K562 (cell line): ENCODE measurements at regions not wholly inside any gene's neighbourhood (a gene's known extent, or its start where the extent isn't known, plus 50 kb on each side); places are given as distances from the start of the nearest gene placed in this dataset.

Experiments
- ATAC-seq: fragments of 200-7000 bp; cut with Tn5 transposase; 3 replicates; pipeline ENCODE4 v1.9.1; 2020; ENCODE audit warnings: moderate library complexity
- BruUV-seq: library from RNA; stranded (reverse); fragments of 400-500 nt; replicated peaks from 2 replicates; lab custom pipeline; 2021; lab: Mats Ljungman, UMichigan
- CTCF ChIA-PET: fragments of 300-600 bp; formaldehyde crosslinking; extraction: SDS; loops from one replicate; lab custom pipeline; 2021; ENCODE audit warnings: low intra/inter-chr PET ratio; lab: Yijun Ruan, JAX
- POLR2A ChIA-PET: fragments of 300-600, 350-650 bp; sonication (Branson Sonifier 250); formaldehyde crosslinking; extraction: SDS; loops from one replicate; lab custom pipeline; 2021; ENCODE audit warnings: antibody characterized with exemption, inconsistent platforms; lab: Yijun Ruan, JAX
- DNase-seq, 4 experiments: peaks; one replicate each; pipeline versions ENCODE4 v3.0.0 to v3.0.0-alpha.2; 2011 to 2018; ENCODE audit warnings: low spot score in 3 of 4, mixed read lengths in 3 of 4; ENCODE audit errors: extremely low read depth in 1 of 4
- FAIRE-seq: peaks from 2 replicates; lab custom pipeline; 2011; peaks lifted over from hg19 to GRCh38; lab: Jason Lieb, UNC
- H2AFZ ChIP-seq: 2 replicates; pipeline ENCODE4 v1.6.0; 2011; ENCODE audit warnings: low read depth, low read length, control low read depth, inconsistent platforms
- H3K27ac ChIP-seq: fragments of 200-600 bp; 3 replicates; pipeline ENCODE4 v1.8.0; 2011; ENCODE audit warnings: low read depth, mild to moderate bottlenecking, control low read depth, inconsistent platforms, low read length, moderate library complexity, mixed read lengths; ENCODE audit errors: extremely low read depth
- H3K27me3 ChIP-seq, 2 experiments: fragments of 300-600 bp in 1 of 2; 2 replicates in 1 of 2; 3 replicates in 1 of 2; pipeline versions ENCODE4 v1.6.0 to v1.8.0; 2011; ENCODE audit warnings: inconsistent platforms in 2 of 2, low read length in 2 of 2, mild to moderate bottlenecking in 1 of 2, mixed read lengths in 1 of 2, moderate library complexity in 1 of 2; ENCODE audit not compliant: control insufficient read depth in 2 of 2, insufficient read depth in 2 of 2
- H3K36me3 ChIP-seq: fragments of 300-600 bp; 3 replicates; pipeline ENCODE4 v1.8.0; 2011; ENCODE audit warnings: mild to moderate bottlenecking, low read length, inconsistent platforms; ENCODE audit not compliant: control insufficient read depth, insufficient read depth
- H3K4me1 ChIP-seq, 2 experiments: fragments of 200-600 bp in 1 of 2; replicated peaks in 1 of 2; 2 replicates in 1 of 2; 3 replicates in 1 of 2; pipeline versions ENCODE4 v1.5.1 to v1.8.0; 2011; ENCODE audit warnings: inconsistent platforms in 2 of 2, low read length in 2 of 2, mild to moderate bottlenecking in 1 of 2, mixed read lengths in 1 of 2, moderate library complexity in 1 of 2; ENCODE audit not compliant: control insufficient read depth in 2 of 2, insufficient read depth in 2 of 2
- H3K4me2 ChIP-seq: 2 replicates; pipeline ENCODE4 v1.6.1; 2011; ENCODE audit warnings: low read length, control low read depth, inconsistent platforms, mixed read lengths; ENCODE audit not compliant: insufficient read depth
- H3K4me3 ChIP-seq: fragments of 200-600 bp; sonication (generic), shearing (Covaris generic); 2 replicates; pipeline ENCODE4 v1.5.1; 2016; ENCODE audit warnings: control low read depth, inconsistent platforms
- H3K79me2 ChIP-seq: fragments of 200-600 bp; 3 replicates; pipeline ENCODE4 v1.8.0; 2011; ENCODE audit warnings: low read length, inconsistent platforms; ENCODE audit not compliant: control insufficient read depth, insufficient read depth
- H3K9ac ChIP-seq, 2 experiments: 2 replicates each; pipeline versions ENCODE4 v1.6.0 to v1.6.1; 2011; ENCODE audit warnings: low read depth in 2 of 2, low read length in 2 of 2, control low read depth in 1 of 2, inconsistent platforms in 1 of 2, mild to moderate bottlenecking in 1 of 2, mixed read lengths in 1 of 2; ENCODE audit not compliant: insufficient read depth in 1 of 2
- H3K9me1 ChIP-seq: one replicate; pipeline ENCODE4 v1.6.0; 2011; ENCODE audit warnings: inconsistent platforms, mild to moderate bottlenecking, low read length, moderate library complexity; ENCODE audit not compliant: control insufficient read depth, insufficient read depth
- H3K9me3 ChIP-seq: replicated peaks from 2 replicates; pipeline ENCODE4 v1.5.1; 2011; ENCODE audit warnings: low read depth, low read length, inconsistent platforms; ENCODE audit not compliant: control insufficient read depth, insufficient read depth
- H4K20me1 ChIP-seq: replicated peaks from 2 replicates; pipeline ENCODE4 v1.6.1; 2011; ENCODE audit warnings: low read length, inconsistent platforms, mixed read lengths; ENCODE audit not compliant: control insufficient read depth, insufficient read depth
- C11orf30 ChIP-seq: fragments of 450-650 bp; IDR thresholded peaks from 2 replicates; pipeline ENCODE4 v1.6.1; 2016; ENCODE audit warnings: low read depth, mild to moderate bottlenecking
- ETS2 ChIP-seq: IDR thresholded peaks from 2 replicates; pipeline ENCODE4 v1.6.1; 2016; ENCODE audit warnings: borderline replicate concordance, missing genetic modification characterization, mild to moderate bottlenecking, moderate library complexity, missing compliant biosample characterization; ENCODE audit not compliant: poor library complexity, severe bottlenecking
- FIP1L1 ChIP-seq: fragments of 200-400 bp; formaldehyde crosslinking; IDR thresholded peaks from 2 replicates; pipeline ENCODE4 v1.6.1; 2018; ENCODE audit warnings: mild to moderate bottlenecking, low read depth, low read length; ENCODE audit not compliant: poor library complexity, severe bottlenecking
- HDAC1 ChIP-seq, 2 experiments: fragments of 450-650 bp; IDR thresholded peaks; 2 replicates each; pipeline ENCODE4 v1.6.1; 2016 to 2017; ENCODE audit warnings: inconsistent platforms in 1 of 2, mild to moderate bottlenecking in 1 of 2, moderate library complexity in 1 of 2
- MAFF ChIP-seq: IDR thresholded peaks from 2 replicates; pipeline ENCODE4 v1.6.1; 2012; ENCODE audit warnings: low read length, improper control_type of control experiment
- MAFG ChIP-seq: fragments of 450-650 bp; conservative IDR thresholded peaks from 2 replicates; pipeline ENCODE4 v1.6.1; 2016; ENCODE audit warnings: missing genetic modification characterization, missing compliant biosample characterization
- MAFK ChIP-seq: IDR thresholded peaks from 2 replicates; pipeline ENCODE4 v1.6.1; 2011; ENCODE audit warnings: low read length, improper control_type of control experiment
- PTTG1 ChIP-seq: fragments of 450-650 bp; IDR thresholded peaks from 2 replicates; pipeline ENCODE4 v1.6.1; 2016; ENCODE audit warnings: low read depth, mild to moderate bottlenecking, missing genetic modification characterization, missing compliant biosample characterization
- RBM25 ChIP-seq: fragments of 200-400 bp; formaldehyde crosslinking; IDR thresholded peaks from 2 replicates; pipeline ENCODE4 v1.6.1; 2018; ENCODE audit warnings: low read length, low read depth, moderate library complexity; ENCODE audit not compliant: severe bottlenecking
- SMARCA5 ChIP-seq: fragments of 450-650 bp; IDR thresholded peaks from 2 replicates; pipeline ENCODE4 v1.6.1; 2016
- TEAD1 ChIP-seq, 2 experiments: fragments of 450-650 bp in 1 of 2; sonication (generic) in 1 of 2; formaldehyde crosslinking; IDR thresholded peaks; 2 replicates each; pipeline versions ENCODE4 v1.4.0 to v1.8.0; 2020 to 2022; ENCODE audit warnings: mild to moderate bottlenecking in 2 of 2, missing genetic modification reagents in 1 of 2
- ZNF134 ChIP-seq: fragments of 250-450 bp; sonication (Bioruptor Pico); conservative IDR thresholded peaks from 2 replicates; pipeline ENCODE4 v1.4.0; 2020
- ZNF184 ChIP-seq: sonication (generic); formaldehyde crosslinking; IDR thresholded peaks from 2 replicates; pipeline ENCODE4 v1.5.0; 2020; ENCODE audit warnings: missing genetic modification reagents
- ZNF282 ChIP-seq: sonication (generic); formaldehyde crosslinking; IDR thresholded peaks from 2 replicates; pipeline ENCODE4 v1.8.1; 2023; ENCODE audit warnings: missing genetic modification reagents
- ZNF316 ChIP-seq: fragments of 450-650 bp; IDR thresholded peaks from 2 replicates; pipeline ENCODE4 v1.6.1; 2016
- WGBS: fragments of 100-300 bp; shearing (Covaris generic); methylation state at CpG from one replicate; pipeline ENCODE4 v1.1.6; 2016; ENCODE audit warnings: low coverage, mixed read lengths; ENCODE audit not compliant: insufficient coverage; ENCODE audit errors: missing lambda C conversion rate; 5-methylcytosine and 5-hydroxymethylcytosine counted together
- in situ Hi-C: fragments of 300-500 bp; cut with MboI; formaldehyde crosslinking; loops from 4 replicates; pipeline ENCODE4 v1.15.0; 2018; ENCODE audit warnings: inconsistent platforms, mixed read lengths
- intact Hi-C: fragments of 100-400 bp; cut with micrococcal nuclease; formaldehyde crosslinking; loops from 2 replicates; pipeline ENCODE4 v1.14.2; 2022
- TF ChIP-seq, protein P1 (sequence below): sonication (generic); formaldehyde crosslinking; IDR thresholded peaks from 2 replicates; pipeline ENCODE4 v1.9.0; 2022; ENCODE audit warnings: mild to moderate bottlenecking, missing genetic modification reagents

GRCh38 chr10:116002735-116003134 lies 270.3 kb downstream of the GFRA1 start:
- no peak for DNase-seq
- H3K27me3 ChIP-seq: no peaks in the 10 kb centered on the region
- ATAC-seq: no peak
- no peak for FAIRE-seq
- H3K36me3 ChIP-seq: no peaks in the 10 kb centered on the region
- no peaks in the 10 kb centered on the region for H3K4me1 ChIP-seq
- no peaks in the 10 kb centered on the region for H4K20me1 ChIP-seq
- no peak overlapping the region for H3K27ac ChIP-seq
- H2AFZ ChIP-seq: no peak overlapping the region
- TF ChIP-seq C11orf30 (peak; percentile 53; the same call in 1 of the 2 replicates), ETS2 (tag) (no peak), MAFF (peak; percentile 68), MAFK (peak; percentile 87), ZNF316 (peak; percentile 56), MAFG (peak; percentile 67), ZNF184 (CRISPR knock-in tag) (no peak)
- H3K79me2 ChIP-seq: no peaks in the 10 kb centered on the region
- POLR2A ChIA-PET: no interaction called here
- in situ Hi-C loops: no loop called here
- no peak overlapping the region for H3K9ac ChIP-seq
- H3K9me1 ChIP-seq: no peaks in the 10 kb centered on the region
- H3K4me3 ChIP-seq: no peak overlapping the region
- intact Hi-C loops: no loop called here
- WGBS: 0% methylated on average over 1 of the region's 1 CpG
- H3K4me2 ChIP-seq: no peak overlapping the region
- no TSS peak for BruUV-seq
- H3K9me3 ChIP-seq: no peaks in the 10 kb centered on the region
- CTCF ChIA-PET: no interaction called here

- no peak overlapping the region for H3K4me2 ChIP-seq
- 3% methylated on average over 4 of the region's 4 CpGs for WGBS
- CTCF ChIA-PET: no interaction called here
- no peak for ATAC-seq
- H3K27ac ChIP-seq: no peak overlapping the region
- no peaks in the 10 kb centered on the region for H3K9me3 ChIP-seq
- TF ChIP-seq HDAC1 (IDR thresholded peaks at IDR 0.05) (no peak), FIP1L1 (no peak), PTTG1 (tag) (no peak), TEAD1 (CRISPR knock-in tag; IDR thresholded peaks at IDR 0.05) (no peak), RBM25 (no peak), ZNF282 (CRISPR knock-in tag) (no peak), ZNF134 (CRISPR knock-in tag) (no peak), SMARCA5 (no peak)
- TF ChIP-seq, protein P1, sequence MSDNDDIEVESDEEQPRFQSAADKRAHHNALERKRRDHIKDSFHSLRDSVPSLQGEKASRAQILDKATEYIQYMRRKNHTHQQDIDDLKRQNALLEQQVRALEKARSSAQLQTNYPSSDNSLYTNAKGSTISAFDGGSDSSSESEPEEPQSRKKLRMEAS (CRISPR knock-in tag): no peak
- H2AFZ ChIP-seq: no peak overlapping the region
- BruUV-seq: no TSS peak
- no peak overlapping the region for H3K4me3 ChIP-seq
- POLR2A ChIA-PET: no interaction called here
- H3K9me1 ChIP-seq: no peaks in the 10 kb centered on the region
- no peak overlapping the region for H3K9ac ChIP-seq
- H4K20me1 ChIP-seq: no peaks in the 10 kb centered on the region
- intact Hi-C loops: no loop called here
- no peaks in the 10 kb centered on the region for H3K4me1 ChIP-seq
- in situ Hi-C loops: no loop called here
- FAIRE-seq: no peak
- no peaks in the 10 kb centered on the region for H3K36me3 ChIP-seq
- no peak for DNase-seq
- H3K27me3 ChIP-seq: no peaks in the 10 kb centered on the region
- H3K79me2 ChIP-seq: no peaks in the 10 kb centered on the region
Observed at GRCh38 chr10:116001976-116002375, 271.0 kb downstream of the GFRA1 start.
